Neural cell (in vitro differentiated cells): ENCODE measurements at regions not wholly inside any gene's neighbourhood (a gene's known extent, or its start where the extent isn't known, plus 50 kb on each side); places are given as distances from the start of the nearest gene placed in this dataset.

Experiments
- CTCF ChIP-seq: fragments of 450-650 bp; IDR thresholded peaks from 2 replicates; pipeline ENCODE4 v1.5.1; 2014; ENCODE audit warnings: antibody characterized with exemption, mild to moderate bottlenecking, moderate library complexity; ENCODE audit not compliant: poor library complexity, severe bottlenecking
- EP300 ChIP-seq: fragments of 450-650 bp; conservative IDR thresholded peaks from 2 replicates; pipeline ENCODE4 v1.6.1; 2014; ENCODE audit warnings: antibody characterized with exemption, mild to moderate bottlenecking, moderate library complexity; ENCODE audit not compliant: poor library complexity, severe bottlenecking
- EZH2 ChIP-seq: fragments of 200-600, 300-800 bp; shearing (Covaris generic), sonication (generic); IDR thresholded peaks from 2 replicates; pipeline ENCODE4 v1.6.1; 2014; ENCODE audit warnings: antibody characterized with exemption, low read length, borderline replicate concordance, mild to moderate bottlenecking; ENCODE audit not compliant: insufficient read depth, poor library complexity, severe bottlenecking
- MXI1 ChIP-seq: fragments of 450-650 bp; conservative IDR thresholded peaks from 2 replicates; pipeline ENCODE4 v1.6.1; 2014; ENCODE audit warnings: antibody characterized with exemption, mild to moderate bottlenecking; ENCODE audit not compliant: poor library complexity, severe bottlenecking
- RAD21 ChIP-seq: fragments of 450-650 bp; conservative IDR thresholded peaks from 2 replicates; pipeline ENCODE4 v1.6.1; 2014; ENCODE audit warnings: antibody characterized with exemption, mild to moderate bottlenecking, moderate library complexity
- REST ChIP-seq: IDR thresholded peaks from 2 replicates; pipeline ENCODE4 v1.6.1; 2012; ENCODE audit warnings: borderline replicate concordance
- SMC3 ChIP-seq: fragments of 450-650 bp; conservative IDR thresholded peaks from 2 replicates; pipeline ENCODE4 v1.6.1; 2014; ENCODE audit warnings: antibody characterized with exemption, mild to moderate bottlenecking, moderate library complexity; ENCODE audit not compliant: poor library complexity
- TAF1 ChIP-seq: IDR thresholded peaks from 2 replicates; pipeline ENCODE4 v1.6.1; 2012; ENCODE audit warnings: low read depth

- TF ChIP-seq CTCF (no peak), EP300 (no peak), EZH2 (no peak), RAD21 (no peak), MXI1 (no peak), TAF1 (no peak), SMC3 (no peak), REST (no peak)
Observed at GRCh38 chr12:13380297-13380696, 183.8 kb downstream of the EMP1 start.
